GM12878 (cell line): ENCODE measurements at regions not wholly inside any gene's neighbourhood (a gene's known extent, or its start where the extent isn't known, plus 50 kb on each side); places are given as distances from the start of the nearest gene placed in this dataset.

Experiments used
- ATAC-seq: fragments of 200-7000 bp; cut with Tn5 transposase; 3 replicates; pipeline ENCODE4 v1.9.1; 2020; ENCODE audit warnings: mild to moderate bottlenecking, moderate library complexity
- BruUV-seq: library from RNA; stranded (reverse); fragments of 400-500 nt; replicated peaks from 2 replicates; lab custom pipeline; 2021; lab: Mats Ljungman, UMichigan
- CTCF ChIA-PET: fragments of 300-600 bp; sonication (Branson Sonifier 250); formaldehyde crosslinking; extraction: SDS; loops from one replicate; lab custom pipeline; 2021; ENCODE audit warnings: inconsistent platforms; lab: Yijun Ruan, JAX
- POLR2A ChIA-PET: fragments of 350-600 bp; formaldehyde crosslinking; extraction: SDS; loops from one replicate; lab custom pipeline; 2021; ENCODE audit warnings: inconsistent platforms; lab: Charles Lee
- RAD21 ChIA-PET: fragments of 300-600 bp; sonication (Branson Sonifier 250); formaldehyde crosslinking; loops from one replicate; lab custom pipeline; 2023; ENCODE audit warnings: antibody characterized with exemption; ENCODE audit not compliant: unreplicated experiment; lab: Charles Lee
- SMC1A ChIA-PET: fragments of 300-600 bp; sonication (Branson Sonifier 250); formaldehyde crosslinking; loops from one replicate; lab custom pipeline; 2023; ENCODE audit not compliant: unreplicated experiment, uncharacterized antibody; lab: Charles Lee
- DNase-seq: peaks from one replicate; pipeline ENCODE4 v3.0.0-alpha.2; 2011; ENCODE audit warnings: low read depth, low spot score
- FAIRE-seq: peaks from 3 replicates; lab custom pipeline; 2011; peaks lifted over from hg19 to GRCh38; lab: Jason Lieb, UNC
- H2AFZ ChIP-seq: 2 replicates; pipeline ENCODE4 v1.6.0; 2011; ENCODE audit warnings: low read depth, low read length, control low read depth; ENCODE audit not compliant: control insufficient read depth
- H3K27ac ChIP-seq: 2 replicates; pipeline ENCODE4 v1.5.1; 2011; ENCODE audit warnings: control low read depth; ENCODE audit not compliant: control insufficient read depth, insufficient read depth
- H3K27me3 ChIP-seq, 2 experiments: replicated peaks in 1 of 2; 2 replicates each; pipeline versions ENCODE4 v1.6.0 to v1.6.1; 2011; ENCODE audit warnings: low read length in 1 of 2; ENCODE audit not compliant: control insufficient read depth in 2 of 2, insufficient read depth in 2 of 2
- H3K36me3 ChIP-seq, 2 experiments: 2 replicates each; pipeline ENCODE4 v1.5.1; 2011; ENCODE audit warnings: low read length in 1 of 2; ENCODE audit not compliant: control insufficient read depth in 2 of 2, insufficient read depth in 2 of 2
- H3K4me1 ChIP-seq: 2 replicates; pipeline ENCODE4 v1.6.1; 2011; ENCODE audit warnings: mild to moderate bottlenecking, low read length, moderate library complexity, mixed read lengths; ENCODE audit not compliant: control insufficient read depth, insufficient read depth
- H3K4me2 ChIP-seq: 2 replicates; pipeline ENCODE4 v1.6.0; 2011; ENCODE audit warnings: control low read depth; ENCODE audit not compliant: control insufficient read depth, insufficient read depth
- H3K4me3 ChIP-seq: fragments of 200-600 bp; sonication (generic); 2 replicates; pipeline ENCODE4 v1.5.1; 2016
- H3K79me2 ChIP-seq: 2 replicates; pipeline ENCODE4 v1.6.0; 2011; ENCODE audit warnings: low read length; ENCODE audit not compliant: control insufficient read depth, insufficient read depth
- H3K9ac ChIP-seq: 2 replicates; pipeline ENCODE4 v1.8.0; 2011; ENCODE audit warnings: low read length, control low read depth, mixed read lengths; ENCODE audit not compliant: control insufficient read depth, insufficient read depth
- H3K9me3 ChIP-seq: replicated peaks from 3 replicates; pipeline ENCODE4 v1.5.1; 2011; ENCODE audit warnings: mild to moderate bottlenecking, low read length; ENCODE audit not compliant: control insufficient read depth, insufficient read depth
- H4K20me1 ChIP-seq: 2 replicates; pipeline ENCODE4 v1.6.0; 2011; ENCODE audit not compliant: control insufficient read depth, insufficient read depth
- BCL3 ChIP-seq: IDR thresholded peaks from 2 replicates; pipeline ENCODE4 v1.6.1; 2011; ENCODE audit warnings: borderline replicate concordance, low read depth, mild to moderate bottlenecking, moderate library complexity, low read length; ENCODE audit not compliant: insufficient read depth, poor library complexity, severe bottlenecking
- BHLHE40 ChIP-seq, 2 experiments: fragments of 450-650 bp in 1 of 2; IDR thresholded peaks; 2 replicates each; pipeline ENCODE4 v1.6.1; 2011 to 2017; ENCODE audit warnings: low read depth in 2 of 2, borderline replicate concordance in 1 of 2, improper control_type of control experiment in 1 of 2, low read length in 1 of 2, mild to moderate bottlenecking in 1 of 2
- EED ChIP-seq: sonication (generic); IDR thresholded peaks from 2 replicates; pipeline ENCODE4 v1.6.1; 2016; ENCODE audit warnings: antibody characterized with exemption, low read depth
- SRF ChIP-seq, 2 experiments: IDR thresholded peaks; 2 replicates each; pipeline ENCODE4 v1.6.1; 2011; ENCODE audit warnings: low read depth in 2 of 2, low read length in 2 of 2, mild to moderate bottlenecking in 1 of 2, moderate library complexity in 1 of 2
- YBX1 ChIP-seq: fragments of 450-650 bp; IDR thresholded peaks from 2 replicates; pipeline ENCODE4 v1.6.1; 2016; ENCODE audit warnings: antibody characterized with exemption
- ZBED1 ChIP-seq: IDR thresholded peaks from 2 replicates; pipeline ENCODE4 v1.6.1; 2016; ENCODE audit warnings: borderline replicate concordance
- WGBS: methylation state at CpG from one replicate; pipeline ENCODE4 v1.1.6; 2016; ENCODE audit warnings: low lambda C conversion rate; ENCODE audit not compliant: insufficient replicate concordance, insufficient coverage; ENCODE audit errors: missing lambda C conversion rate; 5-methylcytosine and 5-hydroxymethylcytosine counted together
- in situ Hi-C: fragments of 300-500 bp; cut with MboI; formaldehyde crosslinking; loops from 9 replicates; pipeline ENCODE4 v1.14.3; 2018; ENCODE audit warnings: mixed read lengths
- intact Hi-C: fragments of 100-400 bp; cut with micrococcal nuclease; formaldehyde crosslinking; loops from one replicate; pipeline ENCODE4 v1.14.2; 2022; ENCODE audit not compliant: unreplicated experiment

GRCh38 chr4:34170946-34171345, 2073.4 kb downstream of the ARAP2 start:
- Histone ChIP-seq H2AFZ (no peak overlapping the region), H3K27me3 (no peaks in the 10 kb centered on the region), H3K79me2 (no peaks in the 10 kb centered on the region), H3K9ac (no peak overlapping the region), H3K4me2 (no peak overlapping the region), H3K9me3 (no peaks in the 10 kb centered on the region), H3K36me3 (no peaks in the 10 kb centered on the region), H3K27ac (no peak overlapping the region), H3K4me1 (no peaks in the 10 kb centered on the region), H3K4me3 (no peak overlapping the region), H4K20me1 (no peaks in the 10 kb centered on the region)
- ChIA-PET RAD21 (no interaction called here), SMC1A (no interaction called here), POLR2A (no interaction called here), CTCF (interaction anchor here (0.6 kb wide), 1 partner anchor 1632 kb away, joined by 3 read pairs; no protein-coding TSS in a partner anchor)
- no peak for ATAC-seq
- intact Hi-C loops (no loop called here), in situ Hi-C loops (no loop called here)
- no peak for FAIRE-seq
- WGBS, result 0% methylated on average over 1 of the region's 1 CpG
- no TSS peak for BruUV-seq
- no peak for DNase-seq
- TF ChIP-seq SRF (IDR thresholded peaks at IDR 0.05; ENCODE audit: low read depth in 2 of 2, low read length in 2 of 2), result no peak

- no peak for TF ChIP-seq BCL3
- no peak for TF ChIP-seq BHLHE40 (IDR thresholded peaks at IDR 0.05; ENCODE audit: borderline replicate concordance in 1 of 2, low read depth in 2 of 2, low read length in 1 of 2)
- TF ChIP-seq ZBED1, result no peak
- no peak for TF ChIP-seq EED
- no peak for TF ChIP-seq YBX1
- TF ChIP-seq, all 136 proteins: peak for 0
- RAD21 ChIA-PET, result no interaction called here
- no peak overlapping the region for H3K4me3 ChIP-seq
- ATAC-seq, result no peak
- no peak for FAIRE-seq
- DNase-seq, result no peak
- CTCF ChIA-PET, result interaction anchor here (0.7 kb wide), 1 partner anchor 859 kb away, joined by 4 read pairs; no protein-coding TSS in a partner anchor
- POLR2A ChIA-PET, result no interaction called here
- H4K20me1 ChIP-seq, result no peaks in the 10 kb centered on the region
- no peak overlapping the region for H3K4me2 ChIP-seq
- no peak overlapping the region for H2AFZ ChIP-seq
- H3K27ac ChIP-seq, result no peak overlapping the region
- intact Hi-C loops, result no loop called here
- H3K4me1 ChIP-seq, result no peaks in the 10 kb centered on the region
- no peaks in the 10 kb centered on the region for H3K36me3 ChIP-seq
- H3K9me3 ChIP-seq, result no peaks in the 10 kb centered on the region
- H3K9ac ChIP-seq, result no peak overlapping the region
- SMC1A ChIA-PET, result no interaction called here
- no TSS peak for BruUV-seq
- H3K79me2 ChIP-seq, result no peaks in the 10 kb centered on the region
- H3K27me3 ChIP-seq, result no peaks in the 10 kb centered on the region
- in situ Hi-C loops, result no loop called here
Measured at GRCh38 chr4:34176609-34177008, 2067.7 kb downstream of the ARAP2 start.
